ENCODE measurements at regions not wholly inside any gene's neighbourhood (a gene's known extent, or its start where the extent isn't known, plus 50 kb on each side); places are given as distances from the start of the nearest gene placed in this dataset.

DNA sequence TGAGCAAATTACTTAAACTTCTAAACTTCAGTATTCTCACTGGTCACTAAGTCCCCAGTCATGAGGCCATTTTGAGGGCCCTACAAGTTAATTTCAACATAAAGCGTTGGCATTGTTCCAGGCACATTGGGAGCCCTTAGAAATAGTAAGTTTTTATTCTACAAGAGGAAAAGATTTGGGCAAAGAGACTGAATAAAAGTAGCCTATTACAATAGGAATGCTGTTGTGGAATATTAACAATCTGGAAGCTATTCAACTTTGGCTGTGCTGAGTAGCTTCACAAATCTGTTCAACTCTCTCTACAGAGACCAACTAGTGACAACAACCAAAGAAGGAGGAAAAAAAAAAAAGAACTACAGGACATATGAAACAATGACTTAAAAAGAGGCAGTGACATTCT lies 1287.5 kb upstream of the NXPH2 start:
- TF ChIP-seq, protein P1, sequence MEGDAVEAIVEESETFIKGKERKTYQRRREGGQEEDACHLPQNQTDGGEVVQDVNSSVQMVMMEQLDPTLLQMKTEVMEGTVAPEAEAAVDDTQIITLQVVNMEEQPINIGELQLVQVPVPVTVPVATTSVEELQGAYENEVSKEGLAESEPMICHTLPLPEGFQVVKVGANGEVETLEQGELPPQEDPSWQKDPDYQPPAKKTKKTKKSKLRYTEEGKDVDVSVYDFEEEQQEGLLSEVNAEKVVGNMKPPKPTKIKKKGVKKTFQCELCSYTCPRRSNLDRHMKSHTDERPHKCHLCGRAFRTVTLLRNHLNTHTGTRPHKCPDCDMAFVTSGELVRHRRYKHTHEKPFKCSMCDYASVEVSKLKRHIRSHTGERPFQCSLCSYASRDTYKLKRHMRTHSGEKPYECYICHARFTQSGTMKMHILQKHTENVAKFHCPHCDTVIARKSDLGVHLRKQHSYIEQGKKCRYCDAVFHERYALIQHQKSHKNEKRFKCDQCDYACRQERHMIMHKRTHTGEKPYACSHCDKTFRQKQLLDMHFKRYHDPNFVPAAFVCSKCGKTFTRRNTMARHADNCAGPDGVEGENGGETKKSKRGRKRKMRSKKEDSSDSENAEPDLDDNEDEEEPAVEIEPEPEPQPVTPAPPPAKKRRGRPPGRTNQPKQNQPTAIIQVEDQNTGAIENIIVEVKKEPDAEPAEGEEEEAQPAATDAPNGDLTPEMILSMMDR (IDR thresholded peaks at IDR 0.05; ENCODE audit: borderline replicate concordance, insufficient read depth, low read depth, low read length) = no peak
- no peak overlapping the region for H3K4me3 ChIP-seq (ENCODE audit: low read depth, low read length)

DNA sequence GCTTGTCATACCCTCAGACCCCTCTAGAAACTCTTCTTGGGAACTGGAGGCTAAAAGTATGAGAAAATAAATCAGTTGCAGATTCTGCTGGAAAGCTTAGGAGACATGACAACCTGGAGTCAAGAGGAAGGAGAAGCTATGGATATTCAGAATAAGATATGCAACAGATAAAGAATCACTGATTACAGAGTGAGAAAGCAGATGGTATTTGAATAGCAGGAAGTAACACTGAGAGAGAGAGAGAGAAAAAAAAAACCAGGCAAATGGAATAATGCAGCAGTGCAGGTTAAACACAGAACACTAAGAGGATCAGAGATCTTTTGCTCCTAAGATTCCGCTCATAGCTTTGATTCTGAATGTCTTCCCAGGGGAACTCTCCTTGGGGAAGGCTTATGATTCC lies 1284.1 kb upstream of the NXPH2 start:
- H3K4me3 ChIP-seq (ENCODE audit: low read depth, low read length) = no peak overlapping the region
- TF ChIP-seq, protein P1 (IDR thresholded peaks at IDR 0.05; ENCODE audit: borderline replicate concordance, insufficient read depth, low read depth, low read length) = no peak

DNA sequence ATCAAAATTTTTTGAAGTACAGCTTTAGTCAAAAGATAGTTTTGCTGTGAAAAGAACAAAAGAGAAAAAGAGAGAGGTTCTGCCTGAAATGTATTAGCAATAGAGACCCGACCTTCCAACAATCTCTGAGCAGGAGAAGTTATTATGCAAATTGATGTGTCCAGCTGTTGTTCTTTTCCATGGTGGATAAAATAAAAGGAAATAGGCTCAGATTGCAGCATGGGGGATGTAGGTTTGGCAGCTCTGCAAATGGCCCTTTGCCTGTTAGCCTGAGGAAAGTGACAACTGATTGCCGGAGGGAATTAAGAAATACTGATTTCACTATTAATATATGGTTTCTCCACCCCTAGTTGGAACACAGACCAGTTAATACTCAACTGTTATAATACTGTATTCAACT lies 1283.2 kb upstream of the NXPH2 start:
- TF ChIP-seq, protein P1 (IDR thresholded peaks at IDR 0.05; ENCODE audit: borderline replicate concordance, insufficient read depth, low read depth, low read length) = no peak
- no peak overlapping the region for H3K4me3 ChIP-seq (ENCODE audit: low read depth, low read length)

DNA sequence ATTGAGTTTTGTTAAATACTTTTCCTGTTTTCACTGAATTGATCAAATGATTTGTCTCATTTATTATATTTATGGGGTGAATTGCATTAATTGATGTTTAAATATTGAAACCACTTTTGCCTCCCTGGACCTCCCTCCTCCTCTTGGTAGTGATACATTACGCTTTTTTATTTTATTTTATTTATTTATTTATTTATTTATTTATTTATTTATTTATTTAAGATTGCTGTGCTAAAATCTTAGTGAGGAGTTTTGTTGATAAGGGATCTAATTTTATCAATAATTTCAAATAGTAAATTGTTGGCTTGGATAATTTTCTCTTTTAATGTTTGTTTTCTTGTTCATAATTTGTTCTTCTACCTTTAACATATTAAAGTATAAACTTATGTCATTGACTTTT lies 1281.0 kb upstream of the NXPH2 start:
- H3K4me3 ChIP-seq (ENCODE audit: low read depth, low read length) = no peak overlapping the region
- TF ChIP-seq, protein P1 (IDR thresholded peaks at IDR 0.05; ENCODE audit: borderline replicate concordance, insufficient read depth, low read depth, low read length) = no peak

DNA sequence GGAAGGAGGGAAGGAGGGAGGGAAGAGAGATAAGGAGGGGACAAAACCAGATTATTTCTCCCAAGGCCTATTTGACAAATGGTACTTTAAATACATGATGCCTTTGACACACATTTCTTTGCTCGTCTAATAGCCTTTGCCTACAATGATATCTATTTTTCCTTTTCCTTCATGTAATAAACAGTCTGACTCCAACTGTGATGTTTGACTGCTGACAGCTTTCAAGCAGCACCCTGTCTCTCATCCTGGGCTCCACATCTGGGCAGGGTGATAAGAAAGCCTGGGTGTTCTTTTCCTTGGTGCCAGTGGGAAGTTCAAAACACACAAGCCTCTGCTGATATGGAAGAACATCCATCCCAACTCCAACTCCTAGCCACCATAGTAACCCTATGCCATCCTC lies 1277.7 kb upstream of the NXPH2 start:
- TF ChIP-seq, protein P1 (IDR thresholded peaks at IDR 0.05; ENCODE audit: borderline replicate concordance, insufficient read depth, low read depth, low read length) = no peak
- no peak overlapping the region for H3K4me3 ChIP-seq (ENCODE audit: low read depth, low read length)

DNA sequence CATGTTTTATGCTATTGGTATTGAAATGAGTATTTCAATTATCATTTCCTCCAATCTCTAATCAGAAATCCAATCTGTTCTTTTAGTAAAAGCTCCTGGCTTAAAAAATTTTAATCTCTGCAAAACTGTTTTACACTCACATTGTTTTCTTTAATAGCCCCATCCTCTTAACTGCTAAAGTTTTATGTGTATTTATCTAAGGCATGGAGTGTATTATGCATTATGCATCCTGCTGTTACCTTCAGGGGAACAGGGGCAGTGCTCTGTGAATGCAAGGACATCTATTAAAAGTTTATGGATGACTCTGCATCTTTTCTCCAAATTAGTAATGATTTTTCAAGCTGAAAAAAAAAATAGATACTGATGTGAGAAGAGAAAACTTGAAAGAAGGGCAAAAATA lies 1261.6 kb upstream of the NXPH2 start:
- TF ChIP-seq, protein P1 (IDR thresholded peaks at IDR 0.05; ENCODE audit: borderline replicate concordance, insufficient read depth, low read depth, low read length) = no peak

DNA sequence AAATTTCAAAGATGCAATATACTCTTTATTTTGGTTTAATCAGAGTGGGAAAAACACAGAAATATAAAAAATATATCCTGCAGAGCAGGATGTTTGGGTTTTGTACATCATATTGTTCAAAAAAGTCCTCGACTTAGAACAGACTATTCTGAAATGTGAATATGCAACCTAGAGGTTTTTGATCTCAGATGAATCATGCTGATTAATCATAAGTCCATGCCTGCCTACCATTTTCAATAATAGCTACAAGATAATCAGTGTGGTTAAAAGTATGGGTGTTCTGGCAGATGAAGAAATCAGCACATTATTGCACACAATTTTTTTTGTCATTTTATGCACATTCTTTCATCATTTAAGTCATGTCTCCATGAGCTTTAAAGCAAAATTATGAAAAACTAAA lies 1261.0 kb upstream of the NXPH2 start:
- TF ChIP-seq, protein P1 (IDR thresholded peaks at IDR 0.05; ENCODE audit: borderline replicate concordance, insufficient read depth, low read depth, low read length) = no peak
- H3K4me3 ChIP-seq (ENCODE audit: low read depth, low read length) = no peak overlapping the region

More for the DNA sequence above, 1261.6 kb upstream of the NXPH2 start:
- H3K4me3 ChIP-seq (ENCODE audit: low read depth, low read length) = no peak overlapping the region

Data from GM12875 (cell line).